Loucy (cell line): ENCODE measurements at regions not wholly inside any gene's neighbourhood (a gene's known extent, or its start where the extent isn't known, plus 50 kb on each side); places are given as distances from the start of the nearest gene placed in this dataset.

ENCODE experiments used
- EZH2phosphoT487 ChIP-seq: fragments of 200-600 bp; IDR thresholded peaks from 2 replicates; pipeline ENCODE4 v1.6.1; 2018; ENCODE audit warnings: antibody characterized with exemption, mild to moderate bottlenecking, moderate library complexity, borderline replicate concordance
- TF ChIP-seq, protein P1 (sequence below): fragments of 200-600 bp; sonication (generic); conservative IDR thresholded peaks from 2 replicates; pipeline ENCODE4 v1.5.1; 2014; ENCODE audit warnings: mild to moderate bottlenecking, antibody characterized with exemption, low read length

DNA sequence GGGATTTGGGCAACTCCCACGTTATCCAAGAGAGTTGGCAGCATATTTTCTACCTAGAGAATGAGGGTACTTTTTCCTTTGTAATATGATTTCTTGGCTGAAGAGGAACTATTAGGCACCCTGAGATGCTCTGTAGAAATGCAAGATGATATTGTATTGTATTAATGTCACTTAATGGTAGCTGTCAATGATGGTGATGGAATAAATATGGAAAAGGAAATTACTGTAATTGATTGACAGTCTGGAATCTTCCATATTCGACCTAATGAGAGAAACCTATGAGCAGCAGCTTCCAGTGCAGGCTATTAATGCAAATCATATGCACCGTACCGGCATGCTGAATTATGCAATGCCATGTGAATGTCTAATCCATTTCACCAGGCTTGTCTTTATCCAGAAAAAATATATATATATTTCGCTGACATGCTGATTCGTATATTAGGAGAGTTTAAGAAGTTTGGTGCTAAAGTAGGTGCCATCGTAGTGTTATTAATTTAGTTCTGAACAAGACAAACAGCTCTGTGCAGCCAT, 494.2 kb upstream of the JARID2 start:
- TF ChIP-seq, protein P1, sequence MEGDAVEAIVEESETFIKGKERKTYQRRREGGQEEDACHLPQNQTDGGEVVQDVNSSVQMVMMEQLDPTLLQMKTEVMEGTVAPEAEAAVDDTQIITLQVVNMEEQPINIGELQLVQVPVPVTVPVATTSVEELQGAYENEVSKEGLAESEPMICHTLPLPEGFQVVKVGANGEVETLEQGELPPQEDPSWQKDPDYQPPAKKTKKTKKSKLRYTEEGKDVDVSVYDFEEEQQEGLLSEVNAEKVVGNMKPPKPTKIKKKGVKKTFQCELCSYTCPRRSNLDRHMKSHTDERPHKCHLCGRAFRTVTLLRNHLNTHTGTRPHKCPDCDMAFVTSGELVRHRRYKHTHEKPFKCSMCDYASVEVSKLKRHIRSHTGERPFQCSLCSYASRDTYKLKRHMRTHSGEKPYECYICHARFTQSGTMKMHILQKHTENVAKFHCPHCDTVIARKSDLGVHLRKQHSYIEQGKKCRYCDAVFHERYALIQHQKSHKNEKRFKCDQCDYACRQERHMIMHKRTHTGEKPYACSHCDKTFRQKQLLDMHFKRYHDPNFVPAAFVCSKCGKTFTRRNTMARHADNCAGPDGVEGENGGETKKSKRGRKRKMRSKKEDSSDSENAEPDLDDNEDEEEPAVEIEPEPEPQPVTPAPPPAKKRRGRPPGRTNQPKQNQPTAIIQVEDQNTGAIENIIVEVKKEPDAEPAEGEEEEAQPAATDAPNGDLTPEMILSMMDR, result no peak
- TF ChIP-seq EZH2phosphoT487, result no peak
